HepG2 (cell line): ENCODE measurements at regions not wholly inside any gene's neighbourhood (a gene's known extent, or its start where the extent isn't known, plus 50 kb on each side); places are given as distances from the start of the nearest gene placed in this dataset.
"Not testable (repeated sequence)": the region's sequence is repeated elsewhere in the genome, so short reads cannot be mapped to it uniquely, and the experiment has no call there.

Experiments
- ATAC-seq: fragments of 200-7000 bp; cut with Tn5 transposase; 3 replicates; pipeline ENCODE4 v1.9.1; 2020; ENCODE audit warnings: mild to moderate bottlenecking, moderate library complexity
- BruUV-seq: library from RNA; stranded (reverse); fragments of 400-500 nt; replicated peaks from 2 replicates; lab custom pipeline; 2021; lab: Mats Ljungman, UMichigan
- CTCF ChIA-PET: fragments of 300-600 bp; formaldehyde crosslinking; extraction: SDS; loops from one replicate; lab custom pipeline; 2021; ENCODE audit warnings: low total read pairs, inconsistent platforms, low intra/inter-chr PET ratio; lab: Yijun Ruan, JAX
- POLR2A ChIA-PET: fragments of 350-600 bp; sonication (Branson Sonifier 250); formaldehyde crosslinking; loops from one replicate; lab custom pipeline; 2020; ENCODE audit warnings: antibody characterized with exemption, inconsistent platforms; lab: Yijun Ruan, JAX
- DNase-seq: peaks from one replicate; pipeline ENCODE4 v3.0.0-alpha.2; 2015; ENCODE audit warnings: low spot score
- FAIRE-seq: peaks from 3 replicates; lab custom pipeline; 2011; peaks lifted over from hg19 to GRCh38; lab: Jason Lieb, UNC
- H2AFZ ChIP-seq: one replicate; pipeline ENCODE4 v1.6.1; 2011; ENCODE audit warnings: low read length, inconsistent platforms
- H3K27ac ChIP-seq: fragments of 300-600 bp; 3 replicates; pipeline ENCODE4 v1.8.0; 2011; ENCODE audit warnings: mixed run types, mild to moderate bottlenecking, mixed read lengths, low read length, inconsistent platforms; ENCODE audit not compliant: insufficient read depth; ENCODE audit errors: extremely low read length
- H3K27me3 ChIP-seq, 2 experiments: fragments of 200-600 bp in 1 of 2; 2 replicates in 1 of 2; 3 replicates in 1 of 2; pipeline versions ENCODE4 v1.6.0 to v1.8.0; 2011; ENCODE audit warnings: low read length in 2 of 2, mild to moderate bottlenecking in 2 of 2, moderate library complexity in 2 of 2, inconsistent platforms in 1 of 2; ENCODE audit not compliant: insufficient read depth in 2 of 2, control insufficient read depth in 1 of 2
- H3K36me3 ChIP-seq, 2 experiments: fragments of 200-600 bp in 1 of 2; replicated peaks in 1 of 2; 2 replicates in 1 of 2; 3 replicates in 1 of 2; pipeline versions ENCODE4 v1.5.1 to v1.8.0; 2011; ENCODE audit warnings: low read length in 2 of 2, inconsistent platforms in 1 of 2; ENCODE audit not compliant: insufficient read depth in 2 of 2, control insufficient read depth in 1 of 2
- H3K4me1 ChIP-seq: 2 replicates; pipeline ENCODE4 v1.5.1; 2012; ENCODE audit warnings: low read length, inconsistent platforms; ENCODE audit not compliant: insufficient read depth
- H3K4me2 ChIP-seq: 2 replicates; pipeline ENCODE4 v1.6.0; 2011; ENCODE audit warnings: low read depth, low read length, inconsistent platforms
- H3K4me3 ChIP-seq, 3 experiments: fragments of 200-600 bp in 1 of 3; sonication (generic), shearing (Covaris generic) in 1 of 3; replicated peaks in 1 of 3; 2 replicates each; pipeline ENCODE4 v1.5.1; 2011 to 2016; ENCODE audit warnings: low read length in 3 of 3, inconsistent platforms in 2 of 3, low read depth in 2 of 3, mild to moderate bottlenecking in 2 of 3, control low read depth in 1 of 3, mixed read lengths in 1 of 3; ENCODE audit not compliant: insufficient read depth in 1 of 3
- H3K79me2 ChIP-seq: one replicate; pipeline ENCODE4 v1.6.1; 2011; ENCODE audit warnings: low read length, inconsistent platforms; ENCODE audit not compliant: insufficient read depth
- H3K9ac ChIP-seq: 2 replicates; pipeline ENCODE4 v1.6.0; 2011; ENCODE audit warnings: mild to moderate bottlenecking, low read depth, low read length, inconsistent platforms; ENCODE audit not compliant: insufficient read depth
- H3K9me3 ChIP-seq: 2 replicates; pipeline ENCODE4 v1.5.1; 2012; ENCODE audit warnings: mild to moderate bottlenecking, low read length
- H4K20me1 ChIP-seq: 2 replicates; pipeline ENCODE4 v1.6.0; 2011; ENCODE audit warnings: inconsistent platforms, mild to moderate bottlenecking, low read length, moderate library complexity; ENCODE audit not compliant: insufficient read depth
- E2F2 ChIP-seq: sonication (generic); formaldehyde crosslinking; IDR thresholded peaks from 2 replicates; pipeline ENCODE4 v1.4.0; 2020; ENCODE audit warnings: missing genetic modification reagents, borderline replicate concordance
- ELF4 ChIP-seq: sonication (generic); formaldehyde crosslinking; IDR thresholded peaks from 2 replicates; pipeline ENCODE4 v1.5.0; 2020; ENCODE audit warnings: missing genetic modification reagents, mild to moderate bottlenecking, moderate library complexity, borderline replicate concordance
- GZF1 ChIP-seq: sonication (generic); formaldehyde crosslinking; IDR thresholded peaks from 2 replicates; pipeline ENCODE4 v1.5.1; 2020; ENCODE audit warnings: mild to moderate bottlenecking, missing genetic modification reagents
- MBNL3 ChIP-seq: fragments of 250-450 bp; sonication (Bioruptor Pico); conservative IDR thresholded peaks from 2 replicates; pipeline ENCODE4 v1.8.0; 2022; ENCODE audit warnings: mild to moderate bottlenecking, inconsistent platforms
- PLSCR1 ChIP-seq: sonication (generic); formaldehyde crosslinking; IDR thresholded peaks from 2 replicates; pipeline ENCODE4 v1.5.0; 2020; ENCODE audit warnings: missing genetic modification reagents, mild to moderate bottlenecking, borderline replicate concordance
- TGIF2 ChIP-seq: IDR thresholded peaks from 2 replicates; pipeline ENCODE4 v1.6.1; 2016; ENCODE audit warnings: control low read depth, missing compliant biosample characterization
- ZNF660 ChIP-seq: sonication (generic); formaldehyde crosslinking; IDR thresholded peaks from 2 replicates; pipeline ENCODE4 v1.5.1; 2020; ENCODE audit warnings: mild to moderate bottlenecking, low read depth, missing genetic modification reagents, borderline replicate concordance
- ZNF724P ChIP-seq: sonication (generic); formaldehyde crosslinking; IDR thresholded peaks from 2 replicates; pipeline ENCODE4 v1.8.0; 2022; ENCODE audit warnings: missing genetic modification reagents, borderline replicate concordance
- WGBS: methylation state at CpG from one replicate; pipeline ENCODE4 v1.1.6; 2017; ENCODE audit warnings: low lambda C conversion rate; 5-methylcytosine and 5-hydroxymethylcytosine counted together
- in situ Hi-C: cut with HindIII; loops from 2 replicates; pipeline ENCODE4 v1.10.0; 2017; ENCODE audit warnings: low pct_unique_long_range_greater_than_20kb; ENCODE audit not compliant: extremely low pct_ligation_motif_present
- intact Hi-C: fragments of 100-400 bp; cut with micrococcal nuclease; formaldehyde crosslinking; loops from one replicate; pipeline ENCODE4 v1.10.0; 2022; ENCODE audit not compliant: unreplicated experiment
- TF ChIP-seq, protein P1 (sequence below): sonication (generic); formaldehyde crosslinking; IDR thresholded peaks from 2 replicates; pipeline ENCODE4 v1.8.0; 2022; ENCODE audit warnings: mild to moderate bottlenecking, missing genetic modification reagents

DNA sequence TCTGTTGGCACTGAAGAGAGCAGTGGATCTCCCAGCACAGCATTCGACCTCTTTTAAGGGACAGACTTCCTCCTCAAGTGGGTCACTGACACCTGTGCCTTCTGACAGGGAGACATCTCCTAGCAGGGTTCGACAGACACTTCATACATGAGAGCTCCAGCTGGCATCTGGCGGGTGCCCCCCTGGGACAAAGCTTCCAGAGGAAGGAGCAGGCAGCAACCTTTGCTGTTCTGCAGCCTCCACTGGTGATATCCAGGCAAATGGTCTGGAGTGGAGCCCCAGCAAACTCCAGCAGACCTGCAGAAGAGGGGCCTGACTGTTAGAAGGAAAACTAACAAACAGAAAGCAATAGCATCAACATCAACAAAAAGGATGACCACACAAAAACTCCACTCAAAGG is 624.3 kb upstream of the CCDC179 start:
- ATAC-seq, H3K27me3 ChIP-seq, H3K9me3 ChIP-seq, POLR2A ChIA-PET, CTCF ChIA-PET, DNase-seq, H3K4me2 ChIP-seq, intact Hi-C loops, H3K4me1 ChIP-seq, H3K36me3 ChIP-seq, H3K4me3 ChIP-seq, H4K20me1 ChIP-seq, H3K27ac ChIP-seq, FAIRE-seq, BruUV-seq, H2AFZ ChIP-seq, H3K79me2 ChIP-seq, H3K9ac ChIP-seq, in situ Hi-C loops: not testable (repeated sequence)
- WGBS = 8% methylated on average over 2 of the region's 3 CpGs

DNA sequence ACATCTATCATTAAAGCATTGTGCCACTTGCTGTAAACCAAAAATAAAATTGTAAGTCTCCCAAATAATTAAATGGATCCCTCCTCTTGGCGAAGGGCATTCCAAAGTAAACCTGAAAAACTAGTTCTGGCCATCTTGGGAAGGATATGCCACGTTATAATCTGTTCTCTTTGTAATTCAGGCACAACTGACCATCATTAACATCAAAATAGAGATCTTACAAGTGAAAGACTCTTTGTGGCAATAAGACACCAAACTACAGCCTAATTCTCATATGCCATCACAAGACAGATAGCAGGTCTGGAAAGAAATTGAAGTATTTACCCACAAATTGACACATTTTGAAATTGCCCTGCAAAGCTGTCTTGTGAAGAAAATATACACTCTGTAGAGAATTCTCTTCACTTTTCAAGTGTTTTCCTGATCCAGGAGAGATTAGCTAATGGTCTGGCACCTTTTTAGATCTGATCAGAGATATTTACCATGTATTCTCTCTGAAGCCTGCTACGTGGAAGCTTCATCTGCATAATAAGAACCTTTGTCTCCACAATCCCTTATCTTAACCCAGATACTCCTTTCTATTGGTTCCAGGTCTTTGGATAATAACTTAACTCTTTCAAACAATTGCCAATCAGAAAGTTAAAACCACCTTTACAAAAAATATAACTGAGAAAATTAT is 630.4 kb upstream of the CCDC179 start:
- BruUV-seq = no TSS peak
- intact Hi-C loops = no loop called here
- FAIRE-seq = no peak

More for the DNA sequence above, 630.4 kb upstream of the CCDC179 start:
- Histone ChIP-seq H4K20me1 (no peaks in the 10 kb centered on the region), H3K4me1 (no peaks in the 10 kb centered on the region), H3K4me3 (no peak overlapping the region), H3K27ac (no peak overlapping the region), H3K9me3 (no peaks in the 10 kb centered on the region), H3K27me3 (no peaks in the 10 kb centered on the region), H3K9ac (no peak overlapping the region), H2AFZ (no peak overlapping the region), H3K4me2 (no peak overlapping the region), H3K36me3 (no peaks in the 10 kb centered on the region), H3K79me2 (no peaks in the 10 kb centered on the region)
- in situ Hi-C loops = no loop called here
- ChIA-PET POLR2A (no interaction called here), CTCF (no interaction called here)
- 0% methylated on average over 3 of the region's 3 CpGs for WGBS
- DNase-seq (no peak), ATAC-seq (no peak)
- TF ChIP-seq ZNF660 (CRISPR knock-in tag) = no peak
- TF ChIP-seq, protein P1, sequence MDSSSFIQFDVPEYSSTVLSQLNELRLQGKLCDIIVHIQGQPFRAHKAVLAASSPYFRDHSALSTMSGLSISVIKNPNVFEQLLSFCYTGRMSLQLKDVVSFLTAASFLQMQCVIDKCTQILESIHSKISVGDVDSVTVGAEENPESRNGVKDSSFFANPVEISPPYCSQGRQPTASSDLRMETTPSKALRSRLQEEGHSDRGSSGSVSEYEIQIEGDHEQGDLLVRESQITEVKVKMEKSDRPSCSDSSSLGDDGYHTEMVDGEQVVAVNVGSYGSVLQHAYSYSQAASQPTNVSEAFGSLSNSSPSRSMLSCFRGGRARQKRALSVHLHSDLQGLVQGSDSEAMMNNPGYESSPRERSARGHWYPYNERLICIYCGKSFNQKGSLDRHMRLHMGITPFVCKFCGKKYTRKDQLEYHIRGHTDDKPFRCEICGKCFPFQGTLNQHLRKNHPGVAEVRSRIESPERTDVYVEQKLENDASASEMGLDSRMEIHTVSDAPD (CRISPR knock-in tag) = no peak
- TF ChIP-seq ZNF724P = no peak
- TF ChIP-seq ELF4 (CRISPR knock-in tag) = no peak
- TF ChIP-seq PLSCR1 (CRISPR knock-in tag) = no peak
- no peak for TF ChIP-seq MBNL3
- TF ChIP-seq GZF1 = no peak
- TF ChIP-seq TGIF2 (CRISPR knock-in tag) = no peak
- TF ChIP-seq E2F2 = no peak
